Muscle of leg (tissue), 3 donors: ENCODE measurements at regions not wholly inside any gene's neighbourhood (a gene's known extent, or its start where the extent isn't known, plus 50 kb on each side); places are given as distances from the start of the nearest gene placed in this dataset.

ENCODE experiments used
- DNase-seq: peaks from one replicate; pipeline ENCODE4 v3.0.0; 2013
- H3K27ac ChIP-seq: one replicate; pipeline ENCODE4 v1.5.1; 2013; ENCODE audit warnings: mild to moderate bottlenecking, low read length, control low read depth
- H3K27me3 ChIP-seq: one replicate; pipeline ENCODE4 v1.6.1; 2013; ENCODE audit warnings: low read length; ENCODE audit not compliant: control insufficient read depth, insufficient read depth
- H3K36me3 ChIP-seq: one replicate; pipeline ENCODE4 v1.6.1; 2013; ENCODE audit warnings: low read length; ENCODE audit not compliant: control insufficient read depth, insufficient read depth
- H3K4me1 ChIP-seq: one replicate; pipeline ENCODE4 v1.6.1; 2013; ENCODE audit warnings: low read length; ENCODE audit not compliant: control insufficient read depth, insufficient read depth
- H3K4me3 ChIP-seq: one replicate; pipeline ENCODE4 v1.5.1; 2013; ENCODE audit warnings: low read length, control low read depth
- H3K9me3 ChIP-seq: replicated peaks from 2 replicates; pipeline ENCODE4 v1.6.1; 2013; ENCODE audit warnings: low read depth, low read length; ENCODE audit not compliant: control insufficient read depth
- WGBS: methylation state at CpG from one replicate; pipeline ENCODE4 v1.1.5; 2013; ENCODE audit warnings: missing lambda C conversion rate; ENCODE audit not compliant: insufficient coverage; 5-methylcytosine and 5-hydroxymethylcytosine counted together

- no CpG with 5 or more reads among the region's 4 CpGs for WGBS
- H3K4me1 ChIP-seq, result peaks cover 5% of the 10 kb centered on the region
- no peaks in the 10 kb centered on the region for H3K36me3 ChIP-seq
Observed at GRCh38 chr2:16566701-16567100, 98.9 kb downstream of the CYRIA start.

GRCh38 chr2:16565481-16565880, 100.2 kb downstream of the CYRIA start:
- DNase-seq, result no peak
- H3K4me1 ChIP-seq, result peaks cover 5% of the 10 kb centered on the region
- no peak overlapping the region for H3K27ac ChIP-seq
- H3K4me3 ChIP-seq, result no peak overlapping the region
- no peaks in the 10 kb centered on the region for H3K9me3 ChIP-seq
- 77% methylated on average over 4 of the region's 8 CpGs for WGBS
- peaks cover 3% of the 10 kb centered on the region for H3K36me3 ChIP-seq
- no peaks in the 10 kb centered on the region for H3K27me3 ChIP-seq

More at GRCh38 chr2:16566701-16567100, 98.9 kb downstream of the CYRIA start:
- Histone ChIP-seq H3K9me3 (no peaks in the 10 kb centered on the region), H3K4me3 (no peak overlapping the region), H3K27ac (no peak overlapping the region), H3K27me3 (no peaks in the 10 kb centered on the region)
- DNase-seq, result no peak

- Histone ChIP-seq H3K27ac (no peak overlapping the region), H3K4me3 (no peak overlapping the region), H3K4me1 (no peaks in the 10 kb centered on the region), H3K27me3 (no peaks in the 10 kb centered on the region), H3K36me3 (peaks cover 3% of the 10 kb centered on the region), H3K9me3 (no peaks in the 10 kb centered on the region)
- WGBS, result 73% methylated on average over 2 of the region's 3 CpGs
- no peak for DNase-seq
Observed at GRCh38 chr2:16561676-16562075, 104.0 kb downstream of the CYRIA start.

- no peak overlapping the region for H3K27ac ChIP-seq
- no peaks in the 10 kb centered on the region for H3K9me3 ChIP-seq
- no peaks in the 10 kb centered on the region for H3K27me3 ChIP-seq
- H3K36me3 ChIP-seq, result peaks cover 3% of the 10 kb centered on the region
- DNase-seq, result no peak
- 81% methylated on average over 5 of the region's 6 CpGs for WGBS
- no peak overlapping the region for H3K4me3 ChIP-seq
- H3K4me1 ChIP-seq, result no peaks in the 10 kb centered on the region
Observed at GRCh38 chr2:16561251-16561650, 104.4 kb downstream of the CYRIA start.

GRCh38 chr2:16559278-16560067, 106.2 kb downstream of the CYRIA start:
- Histone ChIP-seq H3K4me1 (no peaks in the 10 kb centered on the region), H3K9me3 (no peaks in the 10 kb centered on the region), H3K4me3 (no peak overlapping the region), H3K36me3 (peaks cover 3% of the 10 kb centered on the region), H3K27ac (no peak overlapping the region), H3K27me3 (no peaks in the 10 kb centered on the region)
- DNase-seq, result no peak
- 60% methylated on average over 1 of the region's 7 CpGs for WGBS

GRCh38 chr2:16554060-16554583, 111.5 kb downstream of the CYRIA start:
- DNase-seq, result no peak
- H3K4me3 ChIP-seq, result no peak overlapping the region
- no peaks in the 10 kb centered on the region for H3K4me1 ChIP-seq
- no peaks in the 10 kb centered on the region for H3K27me3 ChIP-seq
- H3K27ac ChIP-seq, result no peak overlapping the region
- no peaks in the 10 kb centered on the region for H3K36me3 ChIP-seq
- no peaks in the 10 kb centered on the region for H3K9me3 ChIP-seq

GRCh38 chr2:16553226-16553625, 112.4 kb downstream of the CYRIA start:
- DNase-seq, result peak; percentile 33
- no peaks in the 10 kb centered on the region for H3K36me3 ChIP-seq
- WGBS, result no CpG with 5 or more reads among the region's 4 CpGs
- no peak overlapping the region for H3K4me3 ChIP-seq
- H3K27ac ChIP-seq, result no peak overlapping the region
- H3K4me1 ChIP-seq, result no peaks in the 10 kb centered on the region
- H3K9me3 ChIP-seq, result no peaks in the 10 kb centered on the region
- no peaks in the 10 kb centered on the region for H3K27me3 ChIP-seq

GRCh38 chr2:16552202-16552601, 113.4 kb downstream of the CYRIA start:
- no peak for DNase-seq
- Histone ChIP-seq H3K9me3 (no peaks in the 10 kb centered on the region), H3K4me1 (no peaks in the 10 kb centered on the region), H3K27ac (no peak overlapping the region), H3K27me3 (no peaks in the 10 kb centered on the region), H3K36me3 (no peaks in the 10 kb centered on the region), H3K4me3 (no peak overlapping the region)
- no CpG with 5 or more reads among the region's 4 CpGs for WGBS

GRCh38 chr2:16548036-16548435, 117.6 kb downstream of the CYRIA start:
- H3K4me1 ChIP-seq, result no peaks in the 10 kb centered on the region
- no peak overlapping the region for H3K4me3 ChIP-seq
- no peak overlapping the region for H3K27ac ChIP-seq
- no peaks in the 10 kb centered on the region for H3K27me3 ChIP-seq
- H3K36me3 ChIP-seq, result no peaks in the 10 kb centered on the region
- WGBS, result no CpG with 5 or more reads among the region's 2 CpGs
- no peak for DNase-seq
- H3K9me3 ChIP-seq, result no peaks in the 10 kb centered on the region

GRCh38 chr2:16546128-16546754, 119.4 kb downstream of the CYRIA start:
- DNase-seq, result peak; percentile 84
- no peaks in the 10 kb centered on the region for H3K4me1 ChIP-seq
- H3K9me3 ChIP-seq, result no peaks in the 10 kb centered on the region
- 75% methylated on average over 2 of the region's 2 CpGs for WGBS
- H3K27me3 ChIP-seq, result no peaks in the 10 kb centered on the region
- H3K27ac ChIP-seq, result no peak overlapping the region
- H3K36me3 ChIP-seq, result no peaks in the 10 kb centered on the region
- no peak overlapping the region for H3K4me3 ChIP-seq
